Esophagus squamous epithelium (tissue), 5 donors: ENCODE measurements at regions not wholly inside any gene's neighbourhood (a gene's known extent, or its start where the extent isn't known, plus 50 kb on each side); places are given as distances from the start of the nearest gene placed in this dataset.

Source experiments
- DNase-seq: peaks from one replicate; lab custom pipeline; 2025; lab: John Stamatoyannopoulos, UW
- H3K27ac ChIP-seq, 4 donors: fragments of 200-600 bp; sonication (generic); one replicate each; pipeline ENCODE4 v1.5.1; 2016 to 2019; ENCODE audit warnings: mild to moderate bottlenecking in 1 of 4
- H3K27me3 ChIP-seq, 4 donors: fragments of 200-600 bp; sonication (generic); 1 replicate in 3 of 4; 2 replicates in 1 of 4; pipeline versions ENCODE4 v1.5.1 to v1.6.0; 2017 to 2021; ENCODE audit warnings: antibody characterized with exemption in 1 of 4
- H3K36me3 ChIP-seq, 3 donors: fragments of 200-600 bp; sonication (generic); one replicate each; pipeline ENCODE4 v1.5.1; 2016 to 2019
- H3K4me1 ChIP-seq, 3 donors: fragments of 200-600 bp; sonication (generic); one replicate each; pipeline ENCODE4 v1.5.1; 2017 to 2019
- H3K4me3 ChIP-seq, 4 donors: fragments of 200-600 bp; sonication (generic); 1 replicate in 3 of 4; 2 replicates in 1 of 4; pipeline ENCODE4 v1.5.1; 2016 to 2019; ENCODE audit warnings: mild to moderate bottlenecking in 2 of 4, moderate library complexity in 1 of 4
- H3K9me3 ChIP-seq, 3 donors: fragments of 200-600 bp; sonication (generic); one replicate each; pipeline ENCODE4 v1.5.1; 2016 to 2019
- CTCF ChIP-seq, 6 experiments: fragments of 450-650 bp in 4 of 6; fragments of 200-600 bp in 2 of 6; sonication (generic) in 2 of 6; IDR thresholded peaks; one replicate each; pipeline ENCODE4 v1.5.1; 2016 to 2019; ENCODE audit warnings: antibody characterized with exemption in 6 of 6, mild to moderate bottlenecking in 4 of 6, moderate library complexity in 4 of 6
- POLR2A ChIP-seq, 4 donors: fragments of 450-650 bp; IDR thresholded peaks; one replicate each; pipeline ENCODE4 v1.6.1; 2017; ENCODE audit warnings: antibody characterized with exemption in 4 of 4, mild to moderate bottlenecking in 4 of 4, moderate library complexity in 3 of 4
- WGBS, 2 donors: methylation state at CpG; one replicate each; pipeline ENCODE4 v1.1.5; 2018; 5-methylcytosine and 5-hydroxymethylcytosine counted together
- intact Hi-C: fragments of 100-400 bp; cut with DNase I; formaldehyde crosslinking; loops from one replicate; pipeline ENCODE4 v1.15.0; 2022
- donor health status: DM: yes; HTN: yes; CAD: no.

- intact Hi-C loops, result no loop called here
- no peaks in the 10 kb centered on the region for H3K4me1 ChIP-seq
- TF ChIP-seq CTCF (IDR thresholded peaks at IDR 0.05), result no peak
- TF ChIP-seq POLR2A (IDR thresholded peaks at IDR 0.05), result no peak
- no peaks in the 10 kb centered on the region for H3K27me3 ChIP-seq
- 18 to 21% methylated on average over 2 of the region's 2 CpGs for WGBS, 2 donors
- H3K9me3 ChIP-seq, result no peaks in the 10 kb centered on the region
- H3K36me3 ChIP-seq, result no peaks in the 10 kb centered on the region
- H3K27ac ChIP-seq, result no peak overlapping the region
- no peak overlapping the region for H3K4me3 ChIP-seq
- no peak for DNase-seq
Observed at GRCh38 chr18:72187956-72188355, 356.2 kb downstream of the CBLN2 start.

- WGBS, 2 donors, result 32 to 43% methylated on average over 3 to 4 of the region's 4 CpGs
- TF ChIP-seq CTCF (IDR thresholded peaks at IDR 0.05) (no peak), POLR2A (IDR thresholded peaks at IDR 0.05) (no peak)
Observed at GRCh38 chr18:72181241-72181764, 362.8 kb downstream of the CBLN2 start.

DNA sequence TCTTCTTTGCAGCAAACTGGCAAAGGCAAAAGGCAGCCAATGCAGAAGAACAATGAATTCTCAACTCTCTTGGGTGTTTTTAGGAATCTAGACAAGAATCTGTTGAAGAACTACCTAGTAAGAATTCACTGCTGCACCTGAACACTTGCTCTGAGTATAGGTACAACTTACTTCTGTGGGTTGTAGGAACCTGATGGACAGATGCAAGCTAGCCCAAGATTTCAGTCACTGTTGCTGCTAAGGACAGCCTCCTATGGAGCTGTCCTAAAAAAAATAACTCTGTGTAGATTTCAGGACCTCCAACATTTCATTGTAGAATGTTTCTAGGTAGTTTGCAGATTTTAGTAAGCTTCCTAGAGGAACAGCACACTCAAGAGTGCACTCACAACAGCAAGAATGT lies 363.5 kb downstream of the CBLN2 start:
- H3K27ac ChIP-seq, result no peak overlapping the region
- no peaks in the 10 kb centered on the region for H3K36me3 ChIP-seq
- H3K27me3 ChIP-seq, result no peaks in the 10 kb centered on the region
- H3K4me1 ChIP-seq, result no peaks in the 10 kb centered on the region
- intact Hi-C loops, result no loop called here
- H3K4me3 ChIP-seq, result no peak overlapping the region
- peaks cover 0 to 6% (median 0%) of the 10 kb centered on the region in 3 donors for H3K9me3 ChIP-seq
- DNase-seq, result no peak
- TF ChIP-seq POLR2A (IDR thresholded peaks at IDR 0.05) (no peak), CTCF (IDR thresholded peaks at IDR 0.05) (no peak)

More at GRCh38 chr18:72181241-72181764, 362.8 kb downstream of the CBLN2 start:
- Histone ChIP-seq H3K27ac (no peak overlapping the region), H3K36me3 (no peaks in the 10 kb centered on the region), H3K9me3 (peaks cover 0 to 6% (median 0%) of the 10 kb centered on the region in 3 donors), H3K27me3 (no peaks in the 10 kb centered on the region), H3K4me1 (no peaks in the 10 kb centered on the region), H3K4me3 (no peak overlapping the region)
- no peak for DNase-seq
- intact Hi-C loops, result no loop called here

DNA sequence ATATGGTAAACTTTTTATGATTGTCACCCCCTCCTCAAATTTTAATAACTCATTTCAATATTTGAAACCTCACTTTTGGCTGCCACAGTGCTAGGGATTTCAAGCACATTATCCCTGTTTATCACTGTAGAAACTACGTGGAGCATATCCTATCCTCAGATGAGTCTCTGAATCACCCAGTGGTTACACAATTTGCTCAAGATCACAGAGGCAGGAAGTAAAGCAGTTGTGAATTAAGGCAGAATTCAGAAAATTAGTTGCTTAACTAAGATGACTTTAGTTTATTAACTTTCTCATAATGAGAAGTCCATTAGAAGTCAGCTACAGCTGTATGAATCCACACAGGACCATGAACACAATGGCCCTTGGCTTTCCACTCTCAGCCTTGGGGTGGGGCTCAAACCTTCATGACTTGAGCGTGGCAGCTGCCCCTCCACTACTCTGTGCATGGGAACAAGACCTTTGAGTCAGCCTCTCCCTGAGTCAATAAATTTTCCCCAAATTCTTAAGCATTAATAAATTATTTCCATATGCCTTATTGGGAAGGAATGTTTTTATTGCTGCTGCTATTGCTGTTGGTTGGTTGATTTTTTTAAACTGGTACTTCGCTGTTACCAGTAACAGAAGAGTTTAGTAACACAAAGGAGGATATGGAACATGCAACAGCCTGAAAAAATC lies 369.0 kb downstream of the CBLN2 start:
- WGBS, 2 donors, result 55 to 69% methylated on average over 3 of the region's 3 CpGs
- Histone ChIP-seq H3K27me3 (no peaks in the 10 kb centered on the region), H3K4me1 (no peaks in the 10 kb centered on the region), H3K36me3 (no peaks in the 10 kb centered on the region), H3K9me3 (no peaks in the 10 kb centered on the region), H3K4me3 (no peak overlapping the region), H3K27ac (no peak overlapping the region)
- intact Hi-C loops, result no loop called here
- no peak for TF ChIP-seq POLR2A (IDR thresholded peaks at IDR 0.05)
- no peak for TF ChIP-seq CTCF (IDR thresholded peaks at IDR 0.05)
- DNase-seq, result no peak

- H3K27me3 ChIP-seq, result no peaks in the 10 kb centered on the region
- no peak overlapping the region for H3K27ac ChIP-seq
- H3K36me3 ChIP-seq, result no peaks in the 10 kb centered on the region
- no peaks in the 10 kb centered on the region for H3K4me1 ChIP-seq
- TF ChIP-seq CTCF (IDR thresholded peaks at IDR 0.05), result no peak
- TF ChIP-seq POLR2A (IDR thresholded peaks at IDR 0.05), result no peak
- no peak for DNase-seq
- H3K9me3 ChIP-seq, result no peaks in the 10 kb centered on the region
- H3K4me3 ChIP-seq, result no peak overlapping the region
- 19 to 59% methylated on average over 2 of the region's 2 CpGs for WGBS, 2 donors
- intact Hi-C loops, result no loop called here
Observed at GRCh38 chr18:72171596-72171995, 372.5 kb downstream of the CBLN2 start.
